HG02870 (cell line): ENCODE measurements at regions not wholly inside any gene's neighbourhood (a gene's known extent, or its start where the extent isn't known, plus 50 kb on each side); places are given as distances from the start of the nearest gene placed in this dataset.
A peak's percentile ranks its signal among the peaks of the same experiment; 100 is the strongest.
"Not testable (repeated sequence)": the region's sequence is repeated elsewhere in the genome, so short reads cannot be mapped to it uniquely, and the experiment has no call there.

Experiments
- ATAC-seq: cut with Tn5 transposase; IDR thresholded peaks from one replicate; pipeline ENCODE4 v1.9.1; 2021; ENCODE audit warnings: mild to moderate bottlenecking, moderate library complexity; ENCODE audit not compliant: unreplicated experiment

- no peak for ATAC-seq
Observed at GRCh38 chr10:8128511-8128910, 74.0 kb downstream of the GATA3 start.

DNA sequence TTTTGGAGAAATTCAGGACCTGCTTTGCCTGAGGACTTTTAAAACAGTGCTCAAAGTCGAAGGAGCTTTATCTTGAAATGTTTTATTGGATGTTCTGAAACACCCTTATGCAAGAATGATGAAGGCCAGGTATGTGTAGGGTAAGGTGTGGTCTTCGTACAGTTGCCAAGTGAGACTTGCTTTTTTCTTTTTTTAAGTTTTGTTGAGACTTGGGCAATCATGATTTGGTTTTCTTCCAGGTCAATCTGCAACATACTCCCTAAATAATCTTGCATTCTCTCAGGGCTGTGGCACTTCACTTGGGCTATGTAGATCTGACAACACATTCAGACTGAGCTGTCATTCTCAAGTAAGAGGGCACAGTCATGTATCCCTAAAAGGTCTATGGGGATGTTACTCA is 75.0 kb downstream of the GATA3 start:
- ATAC-seq: no peak

DNA sequence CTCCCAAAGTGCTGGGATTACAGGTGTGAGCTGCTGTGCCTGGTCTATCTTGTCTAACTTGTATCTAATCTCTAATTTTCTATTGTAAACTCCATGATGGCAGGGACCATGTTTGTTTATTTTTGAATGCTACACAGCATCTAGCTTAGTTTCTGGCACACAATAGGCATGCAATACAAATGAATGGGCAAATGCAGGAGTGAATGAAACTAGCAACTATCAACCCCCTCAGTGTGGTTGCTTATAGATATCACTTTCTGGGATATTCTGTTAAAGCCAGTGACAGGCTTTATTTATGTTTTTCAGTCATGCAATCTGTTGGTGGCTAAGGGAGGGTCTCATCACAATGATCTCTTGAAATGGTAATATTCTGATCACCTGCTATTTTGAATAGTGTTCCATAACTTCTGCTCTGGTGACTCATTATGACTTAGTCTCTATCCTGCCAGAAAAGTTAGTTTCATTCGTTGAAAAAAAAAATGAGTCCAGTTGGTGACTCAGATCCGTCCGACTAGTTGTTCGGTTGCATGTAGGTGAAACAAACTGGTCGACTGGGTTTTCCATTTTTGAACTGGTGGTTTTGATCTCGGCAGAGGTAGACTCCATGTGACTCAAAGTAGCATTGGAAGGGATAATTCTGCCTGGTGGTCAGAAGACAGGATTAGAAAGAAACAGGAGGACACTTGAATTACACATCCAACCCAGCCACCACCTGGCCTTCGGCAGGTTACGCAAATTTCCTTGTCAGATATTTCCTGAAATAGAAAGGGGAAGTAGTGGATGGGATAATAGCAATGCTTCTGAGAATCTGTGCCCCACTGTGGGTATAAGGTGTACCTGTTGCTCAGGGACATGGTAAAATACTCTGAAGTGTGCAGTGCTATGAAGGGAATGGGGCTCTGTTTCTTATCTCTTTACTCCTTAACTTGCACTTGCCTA is 76.8 kb downstream of the GATA3 start:
- peak; percentile 59 for ATAC-seq

DNA sequence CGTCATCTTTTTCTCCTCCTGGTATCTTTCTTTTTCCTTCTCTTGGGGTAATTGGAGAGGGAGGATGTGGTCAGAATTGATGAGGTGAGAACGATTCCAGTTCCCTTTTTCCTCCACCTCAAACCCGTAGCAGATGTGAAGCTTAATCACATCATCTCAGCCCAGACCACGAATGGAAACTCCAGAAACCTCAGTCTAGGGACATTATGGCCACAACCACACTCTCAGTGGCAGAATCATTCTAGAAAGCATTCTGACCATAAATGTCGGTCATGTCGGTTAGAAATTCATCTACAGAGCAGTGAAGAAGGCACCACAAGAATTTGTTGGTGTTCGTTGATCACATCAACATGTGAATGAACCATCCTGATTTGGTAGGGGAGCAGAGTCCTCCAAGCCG is 78.7 kb downstream of the GATA3 start:
- ATAC-seq: peak; percentile 67

- ATAC-seq: no peak
Observed at GRCh38 chr10:8136736-8137135, 82.2 kb downstream of the GATA3 start.

DNA sequence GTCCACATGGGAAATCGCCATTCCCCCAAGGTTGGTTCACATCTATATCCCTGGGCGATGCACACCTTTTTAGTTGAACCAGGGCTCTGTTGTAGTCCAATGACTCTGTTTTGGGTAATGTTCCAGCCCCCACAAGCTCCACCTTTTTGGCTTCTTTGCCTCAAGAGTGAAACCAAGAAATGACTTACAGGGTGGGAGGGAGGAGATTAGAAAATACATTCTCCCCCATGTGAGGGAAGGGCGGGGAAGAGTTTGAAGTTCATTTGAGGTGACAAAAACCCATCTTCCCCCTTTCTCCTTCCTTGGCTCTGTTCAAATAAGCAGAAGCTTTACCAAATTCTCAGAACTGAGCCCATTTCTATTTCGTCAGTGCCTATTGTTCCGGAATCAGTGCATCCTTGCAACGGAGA is 82.8 kb downstream of the GATA3 start:
- no peak for ATAC-seq

- no peak for ATAC-seq
Observed at GRCh38 chr10:8137726-8138125, 83.2 kb downstream of the GATA3 start.

GRCh38 chr10:8138471-8138870 is 84.0 kb downstream of the GATA3 start:
- ATAC-seq: no peak

DNA sequence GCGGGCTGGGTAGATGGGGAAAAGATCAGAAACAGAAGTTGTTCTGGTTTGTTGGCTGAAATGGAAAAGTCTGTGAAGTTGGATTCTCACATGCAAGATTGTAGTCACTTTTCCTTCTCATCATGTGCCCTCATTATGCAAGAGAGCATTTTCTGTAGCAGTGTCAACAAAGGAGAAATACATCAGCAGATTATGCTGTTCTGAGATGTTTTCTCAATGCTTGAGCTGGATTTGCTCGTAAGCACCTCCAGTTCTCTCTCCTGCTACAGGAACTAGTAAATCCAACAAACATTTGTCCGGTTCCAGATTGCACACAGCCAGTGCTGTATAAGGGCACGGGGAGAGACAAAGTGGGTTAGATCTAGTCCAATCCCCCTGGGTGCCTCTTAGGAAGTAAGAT is 90.0 kb downstream of the GATA3 start:
- ATAC-seq: no peak

- no peak for ATAC-seq
Observed at GRCh38 chr10:8146650-8147049, 92.2 kb downstream of the GATA3 start.

DNA sequence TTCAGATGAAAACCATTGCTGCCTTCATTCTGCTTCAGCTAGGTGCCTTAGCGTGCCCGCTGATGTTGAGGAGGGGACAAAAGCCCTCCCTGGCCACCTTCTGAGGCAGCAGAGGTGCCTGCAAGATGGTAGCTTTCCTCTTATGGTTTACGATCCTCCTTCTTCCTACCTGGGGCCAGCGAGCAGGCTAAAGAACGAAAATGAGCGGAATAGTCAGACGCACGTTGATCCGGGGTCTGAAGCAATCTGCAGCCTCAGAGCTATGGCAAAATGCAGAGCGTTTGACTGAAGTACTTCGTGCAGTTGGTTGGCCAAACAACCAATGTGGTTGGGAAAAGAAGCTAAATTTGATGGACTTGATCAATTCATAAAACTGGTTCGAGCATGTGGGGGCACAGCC is 95.5 kb downstream of the GATA3 start:
- ATAC-seq: no peak

GRCh38 chr10:8150401-8150905 is 96.0 kb downstream of the GATA3 start:
- ATAC-seq: no peak

GRCh38 chr10:8151086-8151485 is 96.6 kb downstream of the GATA3 start:
- no peak for ATAC-seq

GRCh38 chr10:8156918-8157317 is 102.4 kb downstream of the GATA3 start:
- ATAC-seq: no peak

DNA sequence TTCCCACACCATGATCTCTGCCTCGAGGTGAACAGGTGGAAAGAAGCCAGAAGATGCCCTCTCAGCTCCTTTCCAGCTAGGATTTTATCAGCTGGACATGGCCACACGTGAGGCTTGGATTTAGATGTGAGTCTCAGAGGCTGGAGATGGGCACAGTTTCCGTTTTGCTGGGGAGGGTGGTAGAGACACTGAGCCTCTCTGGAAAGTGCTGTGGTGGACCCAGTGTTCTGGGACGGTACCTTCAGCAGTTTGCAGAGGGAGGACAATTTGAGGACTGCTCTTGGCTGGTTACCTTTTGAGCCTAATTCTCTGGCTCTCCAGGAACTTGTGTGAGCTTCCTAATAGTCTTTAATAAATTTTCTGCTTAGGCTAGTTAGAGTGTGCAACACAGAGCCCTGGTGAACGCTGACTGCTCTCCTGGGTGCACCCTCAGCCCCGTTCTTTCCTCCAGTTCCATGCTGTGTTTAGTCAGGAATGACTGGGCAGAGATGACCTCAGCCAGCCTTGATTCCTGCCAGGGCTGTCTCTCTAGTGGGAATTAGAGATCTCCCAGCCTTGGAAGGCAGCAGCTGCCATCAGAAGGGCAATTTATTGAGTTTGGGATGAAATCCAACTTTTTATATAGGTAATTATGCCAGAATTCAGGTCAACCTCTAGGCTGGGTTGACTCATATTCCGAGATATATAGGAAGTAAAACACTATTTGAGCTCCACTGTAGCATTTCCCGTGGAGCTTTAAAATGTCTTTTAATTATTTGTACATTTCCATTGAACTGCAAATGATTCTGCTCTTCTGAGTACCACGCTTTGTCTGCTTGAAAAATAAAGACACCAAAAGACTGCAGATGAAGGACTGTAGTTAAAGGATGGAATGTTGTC is 103.9 kb downstream of the GATA3 start:
- ATAC-seq: no peak

DNA sequence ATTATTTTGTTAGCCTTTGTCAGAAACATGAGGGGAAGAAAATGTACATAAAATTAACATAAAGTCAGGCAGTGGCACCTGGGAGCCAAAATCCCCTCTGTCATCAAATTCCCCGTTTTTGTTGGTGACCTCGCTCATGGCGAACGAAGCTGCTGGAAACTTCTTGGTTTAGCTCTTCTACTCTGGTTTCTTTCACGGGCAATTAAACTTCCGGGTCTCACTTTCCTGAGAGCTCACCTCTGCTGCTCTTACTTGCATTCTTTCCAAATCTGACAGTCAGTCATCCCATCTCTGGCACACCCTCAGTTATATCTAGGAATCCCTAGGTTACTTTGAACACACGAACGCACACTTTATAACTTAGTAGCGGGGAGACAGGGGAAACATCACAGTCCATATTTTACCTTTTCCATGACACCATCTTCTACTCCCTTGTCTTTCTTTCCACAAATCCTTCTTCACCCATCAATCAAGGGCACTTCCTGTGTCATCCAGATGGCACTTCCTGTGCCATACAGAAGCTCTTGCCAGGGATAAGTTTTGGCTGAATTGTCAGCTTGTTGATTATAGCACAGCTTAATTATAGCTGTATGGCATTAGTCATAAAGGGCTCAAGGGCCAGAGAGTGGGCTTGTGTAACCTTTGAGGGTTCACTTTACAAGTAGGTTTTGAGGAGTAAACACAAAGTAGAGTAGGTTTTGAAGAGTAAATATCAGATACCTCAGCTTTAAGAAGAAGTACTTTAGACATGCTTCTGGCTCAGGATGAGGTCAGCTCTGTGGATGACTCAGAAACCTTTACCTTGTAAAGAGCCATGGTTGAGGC is 105.1 kb downstream of the GATA3 start:
- no peak for ATAC-seq

- no peak for ATAC-seq
Observed at GRCh38 chr10:8163824-8164223, 109.3 kb downstream of the GATA3 start.

DNA sequence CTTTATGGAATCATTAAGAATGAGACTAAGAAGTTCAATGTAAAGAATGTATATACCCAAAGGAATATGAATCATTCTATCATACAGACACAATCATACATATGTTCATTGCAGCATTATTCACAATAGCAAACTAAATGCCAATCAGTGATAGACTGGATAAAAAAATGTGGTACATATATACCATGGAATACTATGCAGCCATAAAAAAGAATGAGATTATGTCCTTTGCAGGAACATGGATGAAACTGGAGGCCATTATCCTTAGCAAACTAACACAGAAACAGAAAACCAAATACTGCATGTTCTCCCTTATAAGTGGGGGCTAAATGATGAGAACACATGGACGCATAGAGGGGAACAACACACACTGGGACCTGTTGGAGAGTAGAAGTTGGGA is 110.2 kb downstream of the GATA3 start:
- not testable (repeated sequence) for ATAC-seq

DNA sequence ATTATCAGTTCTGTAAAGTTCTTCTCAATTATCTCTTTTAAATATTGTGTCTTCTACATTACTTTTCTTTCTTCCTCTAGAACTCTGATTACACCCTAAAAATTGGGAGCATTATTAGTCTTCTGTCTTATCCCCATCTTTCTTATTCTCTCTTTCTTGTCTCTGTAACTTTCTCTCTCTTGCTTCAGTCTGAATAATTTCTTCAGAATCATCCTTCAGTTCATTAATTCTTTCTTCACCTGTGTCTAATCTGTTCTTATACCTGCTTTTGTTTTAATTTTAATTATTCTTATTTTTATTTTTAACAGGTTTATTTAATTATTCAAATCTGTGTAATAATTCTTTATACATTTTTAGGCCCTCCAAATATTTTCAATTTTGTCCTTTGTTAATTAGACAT is 114.3 kb downstream of the GATA3 start:
- no peak for ATAC-seq

GRCh38 chr10:8171008-8171407 is 116.5 kb downstream of the GATA3 start:
- ATAC-seq: no peak

DNA sequence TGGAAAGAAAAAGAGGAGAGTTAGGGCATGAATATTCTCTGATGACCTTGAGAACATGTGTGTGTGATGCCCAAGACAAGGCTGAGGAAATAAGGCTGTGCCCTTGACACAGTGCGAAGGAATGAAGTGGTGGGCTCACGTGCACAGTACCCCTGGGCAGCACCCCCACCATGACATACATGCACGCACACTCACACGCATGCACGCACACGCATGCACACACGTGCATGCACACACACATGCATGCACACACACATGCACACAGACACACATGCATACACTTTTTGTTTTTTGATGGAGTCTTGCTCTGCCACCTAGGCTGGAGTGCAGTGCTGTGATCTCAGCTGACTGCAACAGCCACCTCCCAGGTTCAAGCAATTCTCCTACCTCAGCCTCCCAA is 118.1 kb downstream of the GATA3 start:
- ATAC-seq: no peak
